ENCODE measurements at regions not wholly inside any gene's neighbourhood (a gene's known extent, or its start where the extent isn't known, plus 50 kb on each side); places are given as distances from the start of the nearest gene placed in this dataset.
A peak's percentile ranks its signal among the peaks of the same experiment; 100 is the strongest.

DNA sequence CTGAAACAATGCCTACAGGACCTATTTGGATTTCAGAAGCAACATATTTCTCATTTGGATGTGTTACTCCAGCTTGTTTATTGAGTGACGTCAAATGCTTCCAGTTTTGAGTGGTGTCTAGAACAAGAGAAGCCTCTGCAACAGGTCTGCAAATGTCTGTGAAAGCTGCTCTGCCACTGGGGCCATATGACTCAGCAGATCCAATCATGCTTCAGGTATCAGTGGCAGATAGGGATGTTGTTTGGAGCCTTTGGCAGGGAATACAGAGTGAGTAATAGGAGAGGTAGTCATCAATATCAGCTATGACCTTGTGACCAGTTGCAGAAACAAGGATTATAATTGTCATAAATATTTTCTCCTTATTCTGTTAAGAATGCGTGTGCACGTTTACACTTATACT lies 141.1 kb upstream of the ZXDA start:
- no peak for DNase-seq (ENCODE audit: low spot score in 2 of 2)
- FAIRE-seq = no peak

DNA sequence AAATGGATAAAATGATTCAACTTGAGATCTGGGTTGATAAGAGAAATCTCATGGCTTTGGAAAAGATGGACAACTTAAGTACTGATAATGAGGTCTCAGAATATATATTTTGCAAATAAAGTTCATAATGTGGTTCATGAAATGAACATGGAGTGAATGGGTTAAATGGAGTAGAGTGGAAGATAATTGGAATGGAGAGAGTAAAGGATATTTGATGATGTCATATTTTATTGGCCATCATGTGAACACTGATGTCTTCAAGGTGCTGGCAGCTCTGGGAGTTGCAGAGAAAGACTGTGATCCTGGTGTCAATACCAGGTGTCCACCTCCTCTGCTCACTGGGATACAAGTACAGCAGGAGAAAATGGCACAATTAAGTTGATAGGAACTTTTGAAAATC lies 133.9 kb upstream of the ZXDA start:
- no peak for DNase-seq (ENCODE audit: low spot score in 2 of 2)
- no peak for FAIRE-seq

DNA sequence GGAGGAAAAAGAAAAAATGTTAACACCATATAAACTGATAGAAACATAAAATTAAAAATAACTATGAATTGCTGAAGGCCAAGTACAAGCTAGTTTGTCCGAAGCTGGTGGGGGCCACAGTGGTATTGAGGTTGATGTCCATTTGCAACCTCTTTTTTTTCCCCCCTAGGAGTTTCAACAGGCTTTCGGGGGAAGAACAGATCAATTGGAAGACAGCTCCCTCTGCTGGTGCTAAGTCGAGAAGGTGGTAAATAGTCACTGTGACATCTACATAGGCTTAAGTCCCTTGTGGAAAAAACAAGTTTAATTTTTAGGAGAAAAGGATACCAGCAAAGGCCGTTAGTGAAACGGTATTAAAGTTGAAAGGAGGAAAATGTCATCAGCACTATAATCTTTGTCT lies 115.7 kb upstream of the ZXDA start:
- DNase-seq (ENCODE audit: low spot score in 2 of 2) (peak in 1 of 2 donors; percentile 0), FAIRE-seq (no peak)

DNA sequence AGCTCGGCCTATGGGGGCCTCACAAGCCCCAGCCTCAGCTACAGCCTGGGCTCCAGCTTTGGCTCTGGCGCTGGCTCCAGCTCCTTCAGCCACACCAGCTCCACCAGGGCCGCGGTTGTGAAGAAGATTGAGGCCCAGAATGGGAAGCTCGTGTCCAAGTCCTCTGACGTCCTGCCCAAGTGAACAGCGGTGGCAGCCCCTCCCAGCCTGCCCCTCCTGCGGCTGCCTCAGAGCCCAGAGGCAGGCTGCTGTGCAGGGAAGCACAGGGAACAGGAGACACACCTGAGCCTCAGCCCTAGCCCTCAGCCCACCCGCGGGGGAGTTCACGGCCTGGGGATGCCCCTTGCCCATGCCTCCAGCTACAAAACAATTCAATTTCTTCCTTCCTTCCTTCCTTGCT lies 75.7 kb upstream of the ZXDA start:
- DNase-seq (ENCODE audit: low spot score in 2 of 2) (no peak), FAIRE-seq (no peak)

DNA sequence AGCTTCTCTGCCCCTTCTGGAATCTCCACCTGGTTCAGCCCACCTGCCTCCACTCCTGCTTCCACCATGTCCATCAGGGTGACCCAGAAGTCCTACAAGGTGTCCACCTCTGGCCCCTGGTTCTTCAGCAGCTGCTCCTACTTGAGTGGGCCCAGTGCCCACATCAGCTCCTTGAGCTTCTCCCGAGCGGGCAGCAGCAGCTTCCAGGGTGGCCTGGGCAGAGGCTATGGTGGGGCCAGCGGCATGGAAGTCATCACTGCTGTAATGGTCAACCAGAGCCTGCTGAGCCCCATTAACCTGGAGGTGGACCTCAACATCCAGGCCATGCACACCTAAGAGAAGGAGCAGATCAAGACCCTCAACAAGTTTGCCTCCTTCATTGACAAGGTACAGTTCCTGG lies 74.4 kb upstream of the ZXDA start:
- DNase-seq (ENCODE audit: low spot score in 2 of 2) (no peak), FAIRE-seq (no peak)

DNA sequence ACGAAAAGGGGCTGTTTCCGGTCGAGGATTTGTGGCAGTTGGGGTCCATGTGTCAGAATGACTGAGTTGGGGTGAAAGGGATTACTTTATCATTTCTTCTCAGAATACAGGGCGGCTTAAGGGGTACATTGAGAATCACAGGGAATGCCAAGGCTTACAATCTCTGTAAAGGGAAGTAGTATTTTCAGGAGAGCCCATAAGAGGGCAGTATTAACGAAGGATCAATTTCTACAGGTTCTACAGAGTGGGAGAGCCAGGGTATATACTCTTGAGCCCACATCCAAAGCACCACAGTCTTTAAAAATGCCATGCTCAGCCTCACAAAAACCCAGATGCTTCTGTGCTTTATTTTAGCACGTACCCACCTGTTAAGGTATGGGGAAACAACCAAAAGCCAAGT lies 67.7 kb upstream of the ZXDA start:
- FAIRE-seq (no peak), DNase-seq (ENCODE audit: low spot score in 2 of 2) (no peak)

DNA sequence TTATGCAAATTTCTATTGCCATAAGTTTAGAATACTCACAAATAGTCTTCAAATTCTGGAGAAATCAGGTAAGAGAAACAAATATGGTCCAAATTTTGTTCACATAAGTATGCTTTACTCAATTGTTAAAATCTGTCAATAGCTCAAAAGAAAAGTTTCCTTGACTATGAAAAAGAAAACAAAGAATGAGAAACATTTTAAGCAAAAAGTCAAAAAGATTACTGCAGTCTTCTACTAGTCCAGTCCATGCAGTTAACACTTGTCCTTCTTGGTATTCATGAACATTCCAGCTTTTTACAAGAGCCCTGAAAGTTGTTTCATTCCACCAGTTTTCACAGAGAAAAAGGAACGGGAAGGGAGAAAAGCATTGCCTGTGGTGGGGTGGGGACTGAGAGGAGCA lies 54.7 kb upstream of the ZXDA start:
- DNase-seq (ENCODE audit: low spot score in 2 of 2) (no peak), FAIRE-seq (no peak)
